Lower lobe of right lung (tissue), 2 donors: ENCODE measurements at regions not wholly inside any gene's neighbourhood (a gene's known extent, or its start where the extent isn't known, plus 50 kb on each side); places are given as distances from the start of the nearest gene placed in this dataset.
A peak's percentile ranks its signal among the peaks of the same experiment; 100 is the strongest.

Source experiments
- ATAC-seq, 2 donors: fragments of 200-7000 bp; cut with Tn5 transposase; one replicate each; pipeline ENCODE4 v1.9.1; 2020 to 2022; ENCODE audit warnings: mild to moderate bottlenecking in 2 of 2, moderate library complexity in 2 of 2
- DNase-seq: peaks from one replicate; pipeline ENCODE4 v3.0.0-alpha.2; 2020
- H3K27ac ChIP-seq: fragments of 200-600 bp; one replicate; pipeline ENCODE4 v1.8.0; 2022
- H3K27me3 ChIP-seq: fragments of 200-600 bp; one replicate; pipeline ENCODE4 v1.8.0; 2022; ENCODE audit warnings: low read depth
- H3K36me3 ChIP-seq: fragments of 200-600 bp; one replicate; pipeline ENCODE4 v1.8.0; 2022; ENCODE audit warnings: mild to moderate bottlenecking
- H3K4me1 ChIP-seq: fragments of 200-600 bp; one replicate; pipeline ENCODE4 v1.8.0; 2022
- H3K4me3 ChIP-seq: fragments of 200-600 bp; one replicate; pipeline ENCODE4 v1.8.0; 2022; ENCODE audit warnings: mild to moderate bottlenecking
- H3K9me3 ChIP-seq: fragments of 200-600 bp; one replicate; pipeline ENCODE4 v1.8.0; 2022
- intact Hi-C: fragments of 100-400 bp; cut with DNase I; formaldehyde crosslinking; loops from one replicate; pipeline ENCODE4 v1.11.0; 2022
- TF ChIP-seq, protein P1 (sequence below): fragments of 200-600 bp; IDR thresholded peaks from one replicate; pipeline ENCODE4 v1.8.0; 2022; ENCODE audit warnings: antibody characterized with exemption, mild to moderate bottlenecking
- donor health status: DM: no; HTN: yes; CAD: no; lungs with severe emphysema.

DNA sequence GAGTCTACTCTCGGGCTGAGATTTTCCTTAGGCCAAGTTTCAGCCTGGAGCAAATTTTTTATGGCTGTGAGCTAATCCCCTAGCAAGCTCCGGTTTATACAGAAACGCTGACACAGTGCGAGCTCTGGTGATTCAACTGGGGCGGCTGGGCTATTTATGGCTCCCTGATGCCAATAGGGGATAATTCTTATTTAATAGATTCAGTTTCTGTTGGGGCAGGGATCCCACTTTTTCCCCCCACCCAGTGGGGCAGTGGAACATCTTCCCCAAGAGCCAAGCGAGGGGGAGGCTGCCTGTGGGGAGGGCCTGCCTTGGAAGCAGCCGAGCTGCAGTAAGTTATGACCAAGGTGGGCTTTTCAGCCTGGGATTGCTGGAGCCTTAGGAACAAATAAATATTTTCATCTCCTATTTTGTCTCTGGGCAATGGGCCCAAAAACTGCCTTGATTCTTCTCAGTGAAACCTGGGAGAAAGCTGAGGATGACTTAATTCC is 129.1 kb downstream of the MACROH2A1 start:
- Histone ChIP-seq H3K36me3 (no peaks in the 10 kb centered on the region), H3K27ac (no peak overlapping the region), H3K4me3 (no peak overlapping the region), H3K9me3 (no peaks in the 10 kb centered on the region), H3K4me1 (no peaks in the 10 kb centered on the region), H3K27me3 (no peaks in the 10 kb centered on the region)
- intact Hi-C loops, result no loop called here
- TF ChIP-seq, protein P1, sequence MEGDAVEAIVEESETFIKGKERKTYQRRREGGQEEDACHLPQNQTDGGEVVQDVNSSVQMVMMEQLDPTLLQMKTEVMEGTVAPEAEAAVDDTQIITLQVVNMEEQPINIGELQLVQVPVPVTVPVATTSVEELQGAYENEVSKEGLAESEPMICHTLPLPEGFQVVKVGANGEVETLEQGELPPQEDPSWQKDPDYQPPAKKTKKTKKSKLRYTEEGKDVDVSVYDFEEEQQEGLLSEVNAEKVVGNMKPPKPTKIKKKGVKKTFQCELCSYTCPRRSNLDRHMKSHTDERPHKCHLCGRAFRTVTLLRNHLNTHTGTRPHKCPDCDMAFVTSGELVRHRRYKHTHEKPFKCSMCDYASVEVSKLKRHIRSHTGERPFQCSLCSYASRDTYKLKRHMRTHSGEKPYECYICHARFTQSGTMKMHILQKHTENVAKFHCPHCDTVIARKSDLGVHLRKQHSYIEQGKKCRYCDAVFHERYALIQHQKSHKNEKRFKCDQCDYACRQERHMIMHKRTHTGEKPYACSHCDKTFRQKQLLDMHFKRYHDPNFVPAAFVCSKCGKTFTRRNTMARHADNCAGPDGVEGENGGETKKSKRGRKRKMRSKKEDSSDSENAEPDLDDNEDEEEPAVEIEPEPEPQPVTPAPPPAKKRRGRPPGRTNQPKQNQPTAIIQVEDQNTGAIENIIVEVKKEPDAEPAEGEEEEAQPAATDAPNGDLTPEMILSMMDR, result no peak
- ATAC-seq, result no peak
- DNase-seq, result no peak

DNA sequence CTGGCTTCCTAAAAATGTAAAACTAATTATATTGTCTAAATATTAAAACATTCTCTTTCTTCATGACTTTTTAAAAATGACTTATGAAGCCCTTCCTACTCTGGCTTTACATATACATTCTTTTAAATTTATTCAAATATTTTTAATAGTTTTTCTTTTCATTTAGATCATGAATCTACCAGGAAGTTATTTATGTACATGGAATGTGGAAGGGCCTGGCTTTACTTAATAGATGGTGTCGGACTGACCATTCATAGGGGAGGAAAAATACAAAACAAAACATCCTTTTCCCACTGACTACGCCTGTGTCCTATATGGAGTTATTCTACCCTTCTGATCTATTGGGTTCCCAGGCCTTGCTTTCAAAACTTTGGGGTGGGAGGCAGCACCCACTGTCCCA is 129.8 kb downstream of the MACROH2A1 start:
- H3K9me3 ChIP-seq, result no peaks in the 10 kb centered on the region
- no peak overlapping the region for H3K4me3 ChIP-seq
- ATAC-seq, result no peak
- DNase-seq, result no peak
- no peaks in the 10 kb centered on the region for H3K4me1 ChIP-seq
- no peak overlapping the region for H3K27ac ChIP-seq
- TF ChIP-seq, protein P1, result no peak
- no peaks in the 10 kb centered on the region for H3K27me3 ChIP-seq
- H3K36me3 ChIP-seq, result no peaks in the 10 kb centered on the region
- intact Hi-C loops, result no loop called here

DNA sequence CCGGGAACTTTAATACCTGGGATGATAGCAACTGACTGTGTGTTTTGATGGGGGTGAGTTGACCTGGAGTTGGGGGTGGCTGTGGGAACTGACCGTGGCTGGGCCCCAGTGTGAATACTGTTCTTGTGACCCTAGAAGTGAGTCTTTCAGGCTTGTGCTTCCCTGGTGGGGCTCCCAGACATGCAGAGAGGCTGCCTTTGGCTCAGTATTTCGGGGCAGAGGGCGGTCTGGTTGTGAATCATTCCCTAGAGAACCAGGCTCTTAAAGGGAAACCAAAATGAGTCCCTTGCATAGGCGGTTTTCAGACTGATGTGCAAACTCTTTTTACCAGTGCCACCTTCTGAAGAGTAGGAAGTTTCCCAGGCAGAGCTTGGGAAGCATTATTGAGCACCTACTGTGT is 132.1 kb downstream of the MACROH2A1 start:
- TF ChIP-seq, protein P1, result no peak
- no peaks in the 10 kb centered on the region for H3K27me3 ChIP-seq
- intact Hi-C loops, result no loop called here
- DNase-seq (no peak), ATAC-seq (no peak)
- H3K9me3 ChIP-seq, result peaks cover 6% of the 10 kb centered on the region
- H3K4me3 ChIP-seq, result no peak overlapping the region
- H3K4me1 ChIP-seq, result no peaks in the 10 kb centered on the region
- H3K27ac ChIP-seq, result no peak overlapping the region
- no peaks in the 10 kb centered on the region for H3K36me3 ChIP-seq

DNA sequence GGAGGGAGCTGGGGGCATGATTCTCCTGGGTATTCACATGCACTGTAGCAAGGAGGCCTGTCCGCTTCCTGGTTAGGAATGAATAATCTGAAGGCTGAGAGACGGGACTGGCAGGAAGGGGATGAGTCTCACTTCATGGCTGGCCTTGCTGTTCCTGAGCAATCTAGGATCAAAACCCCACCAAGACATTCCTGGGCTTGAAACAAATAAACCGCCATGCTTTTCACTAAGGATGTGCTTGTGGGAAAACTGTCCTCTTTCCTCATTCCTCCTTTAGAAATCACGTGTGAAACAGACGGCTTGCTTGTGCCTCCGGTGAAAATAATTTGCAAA is 132.8 kb downstream of the MACROH2A1 start:
- TF ChIP-seq, protein P1, result no peak
- no peak for DNase-seq
- no peak for ATAC-seq

DNA sequence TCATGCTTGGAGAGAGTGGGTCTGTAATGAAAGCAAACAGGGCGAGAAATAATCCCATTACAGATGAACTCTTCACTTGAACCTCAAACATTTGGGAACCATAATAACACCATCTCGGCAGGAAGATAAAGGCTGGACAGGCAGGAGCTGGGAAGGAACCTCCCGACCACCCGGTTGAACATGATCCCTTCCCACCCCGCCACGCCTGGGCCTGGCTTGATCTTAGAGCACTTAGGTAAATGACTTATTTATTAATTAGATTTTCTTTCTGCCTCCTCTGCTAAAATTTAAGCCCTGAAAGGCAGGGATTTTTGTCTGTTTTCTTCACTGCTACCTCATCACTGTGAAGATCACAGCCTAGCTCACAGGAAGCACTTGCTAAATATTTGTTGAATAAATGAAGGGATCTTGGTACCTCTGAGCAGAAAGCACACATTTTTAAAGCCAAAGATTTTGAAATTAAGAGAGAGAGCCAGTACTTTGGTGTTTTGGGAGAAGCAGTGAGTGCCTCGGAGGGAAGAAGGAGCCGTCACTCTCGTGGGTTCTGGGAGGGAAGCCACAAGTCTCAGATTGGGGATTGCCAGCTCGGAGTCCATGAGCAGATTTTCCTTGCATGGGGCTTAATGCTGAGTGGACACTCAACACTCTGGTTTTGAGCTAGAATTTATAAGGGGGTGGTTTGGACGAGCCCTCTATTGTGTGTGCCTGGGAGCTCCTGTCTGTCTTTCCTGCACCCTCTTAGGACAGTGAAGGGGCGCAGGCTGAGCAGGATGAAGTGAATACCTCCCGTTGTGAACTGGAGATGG is 133.3 kb downstream of the MACROH2A1 start:
- TF ChIP-seq, protein P1, result no peak
- no peak overlapping the region for H3K4me3 ChIP-seq
- no peaks in the 10 kb centered on the region for H3K36me3 ChIP-seq
- no peak for DNase-seq
- H3K27ac ChIP-seq, result no peak overlapping the region
- peaks cover 7% of the 10 kb centered on the region for H3K9me3 ChIP-seq
- ATAC-seq, result peak in 1 of 2 donors; percentile 27
- H3K27me3 ChIP-seq, result no peaks in the 10 kb centered on the region
- intact Hi-C loops, result no loop called here
- no peaks in the 10 kb centered on the region for H3K4me1 ChIP-seq

More for the DNA sequence above, 132.8 kb downstream of the MACROH2A1 start:
- Histone ChIP-seq H3K36me3 (no peaks in the 10 kb centered on the region), H3K4me1 (no peaks in the 10 kb centered on the region), H3K27me3 (no peaks in the 10 kb centered on the region), H3K9me3 (peaks cover 7% of the 10 kb centered on the region), H3K27ac (no peak overlapping the region), H3K4me3 (no peak overlapping the region)
- intact Hi-C loops, result no loop called here
